DOHH2 (cell line): ENCODE measurements at regions not wholly inside any gene's neighbourhood (a gene's known extent, or its start where the extent isn't known, plus 50 kb on each side); places are given as distances from the start of the nearest gene placed in this dataset.

ENCODE experiments used
- H3F3A ChIP-seq: fragments of 200-600 bp; sonication (generic), shearing (Covaris generic); 2 replicates; pipeline ENCODE4 v1.6.0; 2016; ENCODE audit warnings: antibody characterized with exemption, mild to moderate bottlenecking; ENCODE audit not compliant: control insufficient read depth, insufficient read depth
- H3K27ac ChIP-seq: fragments of 200-600 bp; sonication (generic); 2 replicates; pipeline ENCODE4 v1.5.1; 2014; ENCODE audit warnings: low read depth, mild to moderate bottlenecking, low read length, moderate library complexity
- H3K27me3 ChIP-seq: fragments of 200-600 bp; sonication (generic); 2 replicates; pipeline ENCODE4 v1.6.1; 2014; ENCODE audit warnings: mild to moderate bottlenecking, low read length, mixed read lengths; ENCODE audit not compliant: control insufficient read depth
- H3K36me3 ChIP-seq: fragments of 200-600 bp; sonication (generic); 2 replicates; pipeline ENCODE4 v1.6.1; 2014; ENCODE audit warnings: mild to moderate bottlenecking, low read length, moderate library complexity, mixed read lengths; ENCODE audit not compliant: control insufficient read depth
- H3K4me1 ChIP-seq: fragments of 200-600 bp; sonication (generic); 2 replicates; pipeline ENCODE4 v1.6.1; 2014; ENCODE audit warnings: mild to moderate bottlenecking, low read length, mixed read lengths; ENCODE audit not compliant: control insufficient read depth
- H3K4me2 ChIP-seq: fragments of 200-600 bp; sonication (generic); 2 replicates; pipeline ENCODE4 v1.6.0; 2014; ENCODE audit warnings: mild to moderate bottlenecking, low read length, moderate library complexity
- H3K4me3 ChIP-seq: fragments of 200-600 bp; sonication (generic); 2 replicates; pipeline ENCODE4 v1.5.1; 2014; ENCODE audit warnings: mild to moderate bottlenecking, low read length, mixed read lengths
- H3K79me2 ChIP-seq: fragments of 200-600 bp; sonication (generic); 2 replicates; pipeline ENCODE4 v1.6.1; 2014; ENCODE audit warnings: mild to moderate bottlenecking, low read length, mixed read lengths; ENCODE audit not compliant: control insufficient read depth
- H3K9me2 ChIP-seq: fragments of 200-600 bp; sonication (generic); replicated peaks from 2 replicates; pipeline ENCODE4 v1.6.1; 2014; ENCODE audit warnings: mild to moderate bottlenecking, low read length, mixed read lengths; ENCODE audit not compliant: control insufficient read depth
- H3K9me3 ChIP-seq: fragments of 200-600 bp; sonication (generic); 2 replicates; pipeline ENCODE4 v1.6.1; 2014; ENCODE audit warnings: antibody characterized with exemption, low read length, mixed read lengths; ENCODE audit not compliant: control insufficient read depth, insufficient read depth
- H4K20me1 ChIP-seq: fragments of 200-600 bp; sonication (generic); 2 replicates; pipeline ENCODE4 v1.6.0; 2014; ENCODE audit warnings: low read depth, mild to moderate bottlenecking, antibody characterized with exemption, low read length, moderate library complexity; ENCODE audit not compliant: control insufficient read depth, insufficient read depth
- EZH2phosphoT487 ChIP-seq: fragments of 200-600 bp; sonication (generic); IDR thresholded peaks from 2 replicates; pipeline ENCODE4 v1.6.1; 2017; ENCODE audit warnings: borderline replicate concordance, mild to moderate bottlenecking, antibody characterized with exemption, low read length, moderate library complexity, mixed read lengths
- TF ChIP-seq, protein P1 (sequence below): fragments of 200-600 bp; sonication (generic); IDR thresholded peaks from one replicate; pipeline ENCODE4 v1.5.1; 2014; ENCODE audit warnings: antibody characterized with exemption, mild to moderate bottlenecking, low read depth, low read length; ENCODE audit not compliant: poor library complexity, severe bottlenecking

DNA sequence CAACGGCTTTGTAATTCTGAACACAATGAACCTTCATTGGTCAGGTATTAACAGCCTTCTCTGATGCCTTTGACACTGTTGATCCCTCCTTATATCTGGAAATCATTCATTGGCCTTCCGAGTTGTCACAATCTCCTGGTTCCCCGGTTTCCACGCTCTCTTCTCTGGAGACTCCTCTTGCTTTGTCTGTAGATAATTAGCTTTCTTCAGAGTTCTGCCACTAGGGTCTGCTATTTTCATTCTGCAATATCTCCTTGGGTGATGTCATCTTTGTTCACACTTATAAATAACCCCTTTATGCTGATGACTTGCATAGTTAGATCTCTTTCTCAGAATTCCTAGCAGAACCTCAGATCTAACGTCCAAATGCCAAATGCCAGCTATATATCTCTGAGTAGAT, 583.8 kb upstream of the ZNF717 start:
- no peaks in the 10 kb centered on the region for H3K4me1 ChIP-seq
- no peaks in the 10 kb centered on the region for H3K9me2 ChIP-seq
- H3K27me3 ChIP-seq: no peaks in the 10 kb centered on the region
- no peak overlapping the region for H3K4me3 ChIP-seq
- H3K4me2 ChIP-seq: no peak overlapping the region
- H3K36me3 ChIP-seq: no peaks in the 10 kb centered on the region
- no peak overlapping the region for H3K27ac ChIP-seq
- TF ChIP-seq, protein P1, sequence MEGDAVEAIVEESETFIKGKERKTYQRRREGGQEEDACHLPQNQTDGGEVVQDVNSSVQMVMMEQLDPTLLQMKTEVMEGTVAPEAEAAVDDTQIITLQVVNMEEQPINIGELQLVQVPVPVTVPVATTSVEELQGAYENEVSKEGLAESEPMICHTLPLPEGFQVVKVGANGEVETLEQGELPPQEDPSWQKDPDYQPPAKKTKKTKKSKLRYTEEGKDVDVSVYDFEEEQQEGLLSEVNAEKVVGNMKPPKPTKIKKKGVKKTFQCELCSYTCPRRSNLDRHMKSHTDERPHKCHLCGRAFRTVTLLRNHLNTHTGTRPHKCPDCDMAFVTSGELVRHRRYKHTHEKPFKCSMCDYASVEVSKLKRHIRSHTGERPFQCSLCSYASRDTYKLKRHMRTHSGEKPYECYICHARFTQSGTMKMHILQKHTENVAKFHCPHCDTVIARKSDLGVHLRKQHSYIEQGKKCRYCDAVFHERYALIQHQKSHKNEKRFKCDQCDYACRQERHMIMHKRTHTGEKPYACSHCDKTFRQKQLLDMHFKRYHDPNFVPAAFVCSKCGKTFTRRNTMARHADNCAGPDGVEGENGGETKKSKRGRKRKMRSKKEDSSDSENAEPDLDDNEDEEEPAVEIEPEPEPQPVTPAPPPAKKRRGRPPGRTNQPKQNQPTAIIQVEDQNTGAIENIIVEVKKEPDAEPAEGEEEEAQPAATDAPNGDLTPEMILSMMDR: no peak
- TF ChIP-seq EZH2phosphoT487: no peak
- no peaks in the 10 kb centered on the region for H3K9me3 ChIP-seq
- no peaks in the 10 kb centered on the region for H3F3A ChIP-seq
- H3K79me2 ChIP-seq: no peaks in the 10 kb centered on the region
- H4K20me1 ChIP-seq: no peaks in the 10 kb centered on the region

- no peaks in the 10 kb centered on the region for H3F3A ChIP-seq
- TF ChIP-seq, protein P1: no peak
- no peak for TF ChIP-seq EZH2phosphoT487
- no peaks in the 10 kb centered on the region for H3K79me2 ChIP-seq
- no peaks in the 10 kb centered on the region for H4K20me1 ChIP-seq
- H3K27ac ChIP-seq: no peak overlapping the region
- H3K4me1 ChIP-seq: no peaks in the 10 kb centered on the region
- no peaks in the 10 kb centered on the region for H3K27me3 ChIP-seq
- H3K9me3 ChIP-seq: 0 out of 2 replicates have a peak, but pooled peaks cover 3% of the 10 kb centered on the region
- no peaks in the 10 kb centered on the region for H3K9me2 ChIP-seq
- no peaks in the 10 kb centered on the region for H3K36me3 ChIP-seq
- H3K4me2 ChIP-seq: no peak overlapping the region
- no peak overlapping the region for H3K4me3 ChIP-seq
Observed at GRCh38 chr3:76370749-76371520, 585.6 kb upstream of the ZNF717 start.

GRCh38 chr3:76372497-76372896, 587.1 kb upstream of the ZNF717 start:
- TF ChIP-seq, protein P1: no peak
- no peak for TF ChIP-seq EZH2phosphoT487
- no peak overlapping the region for H3K4me3 ChIP-seq
- 0 out of 2 replicates have a peak, but pooled peaks cover 3% of the 10 kb centered on the region for H3K9me3 ChIP-seq
- H4K20me1 ChIP-seq: no peaks in the 10 kb centered on the region
- no peaks in the 10 kb centered on the region for H3F3A ChIP-seq
- no peaks in the 10 kb centered on the region for H3K9me2 ChIP-seq
- no peak overlapping the region for H3K27ac ChIP-seq
- H3K4me2 ChIP-seq: no peak overlapping the region
- H3K27me3 ChIP-seq: no peaks in the 10 kb centered on the region
- H3K36me3 ChIP-seq: no peaks in the 10 kb centered on the region
- H3K79me2 ChIP-seq: no peaks in the 10 kb centered on the region
- H3K4me1 ChIP-seq: no peaks in the 10 kb centered on the region
